CD14-positive monocyte (primary cell): ENCODE measurements at regions not wholly inside any gene's neighbourhood (a gene's known extent, or its start where the extent isn't known, plus 50 kb on each side); places are given as distances from the start of the nearest gene placed in this dataset.

ENCODE experiments used
- DNase-seq, 3 donors: peaks; one replicate each; pipeline ENCODE4 v3.0.0-alpha.2; 2011 to 2022
- H2AFZ ChIP-seq: 2 replicates; pipeline ENCODE4 v1.6.0; 2012; ENCODE audit warnings: mild to moderate bottlenecking, low read depth, low read length, inconsistent platforms; ENCODE audit not compliant: insufficient read depth, poor library complexity, severe bottlenecking
- H3K27ac ChIP-seq, 2 donors: 1 replicate in 1 of 2; 2 replicates in 1 of 2; pipeline ENCODE4 v1.5.1; 2012 to 2013; ENCODE audit warnings: low read length in 2 of 2, control low read depth in 1 of 2, inconsistent platforms in 1 of 2, low read depth in 1 of 2, mild to moderate bottlenecking in 1 of 2
- H3K27me3 ChIP-seq, 2 donors: one replicate each; pipeline versions ENCODE4 v1.6.0 to v1.6.1; 2011 to 2013; ENCODE audit warnings: low read length in 2 of 2; ENCODE audit not compliant: control insufficient read depth in 2 of 2, insufficient read depth in 2 of 2
- H3K36me3 ChIP-seq, 2 donors: replicated peaks in 1 of 2; 1 replicate in 1 of 2; 2 replicates in 1 of 2; pipeline versions ENCODE4 v1.5.1 to v1.6.1; 2012 to 2013; ENCODE audit warnings: low read length in 2 of 2, control low read depth in 1 of 2, inconsistent platforms in 1 of 2, mild to moderate bottlenecking in 1 of 2; ENCODE audit not compliant: insufficient read depth in 2 of 2, control insufficient read depth in 1 of 2
- H3K4me1 ChIP-seq, 2 donors: 1 replicate in 1 of 2; 2 replicates in 1 of 2; pipeline versions ENCODE4 v1.5.1 to v1.6.1; 2012 to 2013; ENCODE audit warnings: low read length in 2 of 2, control low read depth in 1 of 2, inconsistent platforms in 1 of 2, mild to moderate bottlenecking in 1 of 2, moderate library complexity in 1 of 2; ENCODE audit not compliant: insufficient read depth in 2 of 2, control insufficient read depth in 1 of 2
- H3K4me2 ChIP-seq: replicated peaks from 2 replicates; pipeline ENCODE3; 2012; ENCODE audit warnings: low read length, moderate library complexity, mild to moderate bottlenecking; ENCODE audit not compliant: poor library complexity, severe bottlenecking; ENCODE audit errors: extremely low read depth
- H3K4me3 ChIP-seq, 3 experiments: fragments of 200-600 bp in 1 of 3; sonication (generic) in 1 of 3; replicated peaks in 1 of 3; 1 replicate in 2 of 3; 2 replicates in 1 of 3; pipeline ENCODE4 v1.5.1; 2011 to 2013; ENCODE audit warnings: low read length in 3 of 3, mild to moderate bottlenecking in 3 of 3, control low read depth in 2 of 3, low read depth in 2 of 3, inconsistent platforms in 1 of 3, moderate library complexity in 1 of 3
- H3K79me2 ChIP-seq: 2 replicates; pipeline ENCODE4 v1.6.0; 2012; ENCODE audit warnings: mild to moderate bottlenecking, control low read depth, inconsistent platforms, low read length, moderate library complexity; ENCODE audit not compliant: insufficient read depth
- H3K9ac ChIP-seq: 2 replicates; pipeline ENCODE4 v1.6.0; 2017; ENCODE audit warnings: low read length, mild to moderate bottlenecking; ENCODE audit not compliant: insufficient read depth, poor library complexity, severe bottlenecking
- H3K9me3 ChIP-seq, 2 donors: replicated peaks in 1 of 2; 1 replicate in 1 of 2; 2 replicates in 1 of 2; pipeline versions ENCODE4 v1.5.1 to v1.6.1; 2012 to 2013; ENCODE audit warnings: low read length in 2 of 2, control low read depth in 1 of 2; ENCODE audit not compliant: control insufficient read depth in 1 of 2, insufficient read depth in 1 of 2
- H4K20me1 ChIP-seq: 2 replicates; pipeline ENCODE4 v1.6.0; 2012; ENCODE audit warnings: mild to moderate bottlenecking, low read length, control low read depth, moderate library complexity; ENCODE audit not compliant: insufficient read depth
- H3K27ac Mint-ChIP-seq, 7 donors: one replicate each; pipeline ENCODE4 v1.8.0; 2020; ENCODE audit warnings: mild to moderate bottlenecking in 7 of 7, mixed read lengths in 7 of 7, moderate library complexity in 6 of 7, inconsistent platforms in 2 of 7
- H3K27me3 Mint-ChIP-seq, 3 donors: one replicate each; pipeline ENCODE4 v1.8.0; 2021 to 2022; ENCODE audit warnings: low read depth in 3 of 3, mild to moderate bottlenecking in 3 of 3, mixed read lengths in 3 of 3, moderate library complexity in 3 of 3, inconsistent platforms in 1 of 3
- H3K36me3 Mint-ChIP-seq, 2 donors: one replicate each; pipeline ENCODE4 v1.8.0; 2020; ENCODE audit warnings: mixed read lengths in 2 of 2, inconsistent platforms in 1 of 2, mild to moderate bottlenecking in 1 of 2
- H3K4me1 Mint-ChIP-seq: one replicate; pipeline ENCODE4 v1.8.0; 2020; ENCODE audit warnings: mild to moderate bottlenecking, mixed read lengths
- H3K4me3 Mint-ChIP-seq, 2 donors: one replicate each; pipeline ENCODE4 v1.8.0; 2020; ENCODE audit warnings: mild to moderate bottlenecking in 2 of 2, mixed read lengths in 2 of 2, moderate library complexity in 1 of 2
- H3K9me3 Mint-ChIP-seq, 7 donors: one replicate each; pipeline ENCODE4 v1.8.0; 2020 to 2022; ENCODE audit warnings: mixed read lengths in 7 of 7, mild to moderate bottlenecking in 6 of 7, moderate library complexity in 6 of 7, inconsistent platforms in 2 of 7
- CTCF ChIP-seq: fragments of 200-600 bp; IDR thresholded peaks from one replicate; pipeline ENCODE4 v1.8.0; 2022; ENCODE audit warnings: antibody characterized with exemption, mild to moderate bottlenecking
- WGBS: methylation state at CpG from one replicate; pipeline ENCODE4 v1.1.5; 2013; ENCODE audit warnings: missing lambda C conversion rate; ENCODE audit not compliant: insufficient coverage; 5-methylcytosine and 5-hydroxymethylcytosine counted together
- intact Hi-C, 2 donors: fragments of 100-400 bp; cut with micrococcal nuclease; formaldehyde crosslinking; loops; one replicate each; pipeline versions ENCODE4 v1.15.0 to v1.15.1; 2023

GRCh38 chr10:8227246-8227645 is 172.8 kb downstream of the GATA3 start:
- Histone ChIP-seq H3K79me2 (no peaks in the 10 kb centered on the region), H3K27me3 (no peaks in the 10 kb centered on the region), H3K4me1 (no peaks in the 10 kb centered on the region), H3K27ac (no peak overlapping the region), H3K9me3 (no peaks in the 10 kb centered on the region), H3K36me3 (no peaks in the 10 kb centered on the region), H2AFZ (no peak overlapping the region), H3K9ac (no peak overlapping the region), H3K4me2 (no peak overlapping the region), H4K20me1 (no peaks in the 10 kb centered on the region), H3K4me3 (no peak overlapping the region)
- H3K27me3 Mint-ChIP-seq = peaks cover 0 to 7% (median 2%) of the 10 kb centered on the region in 3 donors
- DNase-seq = no peak
- H3K4me1 Mint-ChIP-seq = no peaks in the 10 kb centered on the region
- no peak for TF ChIP-seq CTCF
- 96% methylated on average over 4 of the region's 6 CpGs for WGBS
- H3K27ac Mint-ChIP-seq = no peak overlapping the region
- no peaks in the 10 kb centered on the region for H3K36me3 Mint-ChIP-seq
- H3K9me3 Mint-ChIP-seq = peaks cover 0 to 2% (median 0%) of the 10 kb centered on the region in 7 donors
- H3K4me3 Mint-ChIP-seq = no peak overlapping the region
- intact Hi-C loops = no loop called here

- Mint-ChIP-seq H3K9me3 (peaks cover 0 to 2% (median 0%) of the 10 kb centered on the region in 7 donors), H3K27ac (no peak overlapping the region), H3K36me3 (no peaks in the 10 kb centered on the region), H3K4me1 (no peaks in the 10 kb centered on the region), H3K27me3 (peaks cover 0 to 9% (median 1%) of the 10 kb centered on the region in 3 donors), H3K4me3 (no peak overlapping the region)
- no peak overlapping the region for H3K4me2 ChIP-seq
- no peaks in the 10 kb centered on the region for H4K20me1 ChIP-seq
- no peak overlapping the region for H3K27ac ChIP-seq
- intact Hi-C loops = no loop called here
- no peak overlapping the region for H3K4me3 ChIP-seq
- H3K4me1 ChIP-seq = no peaks in the 10 kb centered on the region
- TF ChIP-seq CTCF = no peak
- no peak overlapping the region for H2AFZ ChIP-seq
- WGBS = 100% methylated on average over 1 of the region's 3 CpGs
- no peaks in the 10 kb centered on the region for H3K27me3 ChIP-seq
- no peaks in the 10 kb centered on the region for H3K79me2 ChIP-seq
- H3K9ac ChIP-seq = no peak overlapping the region
- H3K9me3 ChIP-seq = no peaks in the 10 kb centered on the region
- DNase-seq = no peak
- H3K36me3 ChIP-seq = no peaks in the 10 kb centered on the region
Observed at GRCh38 chr10:8229153-8229552, 174.7 kb downstream of the GATA3 start.
